WERI-Rb-1 (cell line): ENCODE measurements at regions not wholly inside any gene's neighbourhood (a gene's known extent, or its start where the extent isn't known, plus 50 kb on each side); places are given as distances from the start of the nearest gene placed in this dataset.

Source experiments
- DNase-seq: peaks from one replicate; pipeline ENCODE4 v3.0.0-alpha.2; 2020
- H3K27ac ChIP-seq: fragments of 250-450 bp; sonication (Bioruptor Pico); 2 replicates; pipeline ENCODE4 v1.5.1; 2020; ENCODE audit warnings: mild to moderate bottlenecking, moderate library complexity
- H3K27me3 ChIP-seq: fragments of 250-450 bp; sonication (Bioruptor Pico); 2 replicates; pipeline ENCODE4 v1.5.1; 2021; ENCODE audit warnings: mild to moderate bottlenecking, low read depth, moderate library complexity; ENCODE audit not compliant: insufficient read depth, severe bottlenecking
- H3K36me3 ChIP-seq: fragments of 250-450 bp; sonication (Bioruptor Pico); 2 replicates; pipeline ENCODE4 v1.5.1; 2020; ENCODE audit warnings: mild to moderate bottlenecking, moderate library complexity
- H3K4me3 ChIP-seq: 2 replicates; pipeline ENCODE4 v1.5.1; 2011; ENCODE audit warnings: low read depth, mild to moderate bottlenecking, control low read depth, low read length
- H3K9me3 ChIP-seq: fragments of 250-450 bp; sonication (Bioruptor Pico); 2 replicates; pipeline ENCODE4 v1.5.1; 2021; ENCODE audit warnings: mild to moderate bottlenecking, moderate library complexity; ENCODE audit not compliant: severe bottlenecking
- TF ChIP-seq, protein P1 (sequence below): IDR thresholded peaks from 2 replicates; pipeline ENCODE4 v1.5.1; 2011; ENCODE audit warnings: low read depth, mild to moderate bottlenecking, control low read depth, inconsistent platforms, low read length

DNA sequence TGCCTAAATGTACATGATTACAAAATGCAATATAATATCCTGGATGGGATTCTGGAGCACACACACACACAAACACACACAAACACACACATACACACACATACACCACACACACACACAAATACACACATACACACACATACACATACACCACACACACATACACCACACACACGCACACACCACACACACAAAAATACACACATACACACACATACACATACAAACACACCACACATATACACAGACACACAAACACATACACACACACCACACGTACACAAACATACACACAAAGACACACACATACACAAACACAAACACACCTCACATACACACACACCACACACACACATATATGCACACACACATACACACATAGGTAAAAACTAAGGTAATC, 134.6 kb upstream of the SYNDIG1 start:
- H3K27me3 ChIP-seq: no peaks in the 10 kb centered on the region
- TF ChIP-seq, protein P1, sequence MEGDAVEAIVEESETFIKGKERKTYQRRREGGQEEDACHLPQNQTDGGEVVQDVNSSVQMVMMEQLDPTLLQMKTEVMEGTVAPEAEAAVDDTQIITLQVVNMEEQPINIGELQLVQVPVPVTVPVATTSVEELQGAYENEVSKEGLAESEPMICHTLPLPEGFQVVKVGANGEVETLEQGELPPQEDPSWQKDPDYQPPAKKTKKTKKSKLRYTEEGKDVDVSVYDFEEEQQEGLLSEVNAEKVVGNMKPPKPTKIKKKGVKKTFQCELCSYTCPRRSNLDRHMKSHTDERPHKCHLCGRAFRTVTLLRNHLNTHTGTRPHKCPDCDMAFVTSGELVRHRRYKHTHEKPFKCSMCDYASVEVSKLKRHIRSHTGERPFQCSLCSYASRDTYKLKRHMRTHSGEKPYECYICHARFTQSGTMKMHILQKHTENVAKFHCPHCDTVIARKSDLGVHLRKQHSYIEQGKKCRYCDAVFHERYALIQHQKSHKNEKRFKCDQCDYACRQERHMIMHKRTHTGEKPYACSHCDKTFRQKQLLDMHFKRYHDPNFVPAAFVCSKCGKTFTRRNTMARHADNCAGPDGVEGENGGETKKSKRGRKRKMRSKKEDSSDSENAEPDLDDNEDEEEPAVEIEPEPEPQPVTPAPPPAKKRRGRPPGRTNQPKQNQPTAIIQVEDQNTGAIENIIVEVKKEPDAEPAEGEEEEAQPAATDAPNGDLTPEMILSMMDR: no peak
- peaks cover 3% of the 10 kb centered on the region for H3K9me3 ChIP-seq
- H3K36me3 ChIP-seq: no peaks in the 10 kb centered on the region
- no peak for DNase-seq
- no peak overlapping the region for H3K27ac ChIP-seq
- H3K4me3 ChIP-seq: no peak overlapping the region

DNA sequence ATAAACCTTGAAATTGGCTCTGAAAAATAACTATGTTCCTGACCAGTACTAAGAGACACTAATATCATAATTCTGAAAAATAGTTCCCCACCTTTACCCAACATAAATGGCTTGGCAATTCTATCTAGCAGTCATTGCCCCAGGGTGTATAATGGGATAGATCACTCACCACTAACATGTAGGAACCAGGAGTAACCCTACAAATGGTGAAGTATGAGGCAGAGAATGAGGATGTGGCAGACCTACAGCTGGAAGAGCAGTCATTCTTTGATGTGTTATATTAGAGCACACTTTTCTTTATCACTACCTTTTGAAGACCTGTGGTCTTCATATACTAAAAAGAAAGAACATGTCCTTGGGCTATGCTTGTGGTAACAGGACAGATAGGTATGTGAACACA, 136.5 kb upstream of the SYNDIG1 start:
- Histone ChIP-seq H3K27me3 (no peaks in the 10 kb centered on the region), H3K4me3 (no peak overlapping the region), H3K36me3 (no peaks in the 10 kb centered on the region), H3K27ac (no peak overlapping the region), H3K9me3 (no peaks in the 10 kb centered on the region)
- DNase-seq: no peak
- TF ChIP-seq, protein P1: no peak

DNA sequence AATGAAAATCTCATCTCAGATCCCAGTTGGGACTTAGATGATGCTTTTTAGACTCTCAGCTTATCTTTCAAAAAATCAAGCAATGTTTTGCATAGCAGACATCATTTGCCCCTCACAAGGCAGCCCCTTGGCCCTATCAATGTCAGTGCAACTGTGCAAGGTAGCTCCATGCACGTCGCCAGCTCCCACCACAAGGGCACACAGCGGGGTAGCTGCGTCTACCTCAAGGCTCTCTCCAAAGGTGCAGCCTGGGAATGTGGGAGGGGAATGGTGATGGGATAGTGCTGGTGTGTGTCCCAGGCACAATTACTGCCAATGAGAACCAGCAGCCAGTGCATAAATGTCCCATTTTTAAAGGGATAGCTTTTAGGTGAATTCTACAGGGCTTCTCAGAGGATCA, 137.5 kb upstream of the SYNDIG1 start:
- Histone ChIP-seq H3K36me3 (no peaks in the 10 kb centered on the region), H3K9me3 (no peaks in the 10 kb centered on the region), H3K4me3 (no peak overlapping the region), H3K27ac (no peak overlapping the region), H3K27me3 (no peaks in the 10 kb centered on the region)
- no peak for DNase-seq
- TF ChIP-seq, protein P1: no peak

DNA sequence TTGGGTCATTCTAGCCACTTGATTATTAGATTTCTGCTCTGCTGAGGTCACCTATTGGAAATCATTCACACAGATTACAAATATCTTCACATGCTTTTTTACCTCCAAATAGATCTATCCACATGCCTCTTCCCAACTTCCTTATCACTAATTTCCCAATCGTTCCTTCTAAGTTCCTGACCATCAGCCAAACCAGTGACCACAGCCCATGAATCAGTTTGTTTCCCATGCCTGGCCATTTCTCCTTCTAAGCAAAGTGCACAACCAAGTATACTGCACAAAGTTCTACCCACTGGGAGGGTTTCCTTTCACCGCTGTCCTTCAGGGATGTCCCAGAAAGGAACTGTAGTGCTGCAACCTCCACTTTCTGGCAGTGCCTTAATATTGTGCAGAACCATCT, 140.5 kb upstream of the SYNDIG1 start:
- no peaks in the 10 kb centered on the region for H3K36me3 ChIP-seq
- H3K9me3 ChIP-seq: no peaks in the 10 kb centered on the region
- DNase-seq: no peak
- H3K4me3 ChIP-seq: no peak overlapping the region
- TF ChIP-seq, protein P1: no peak
- no peaks in the 10 kb centered on the region for H3K27me3 ChIP-seq
- H3K27ac ChIP-seq: no peak overlapping the region

DNA sequence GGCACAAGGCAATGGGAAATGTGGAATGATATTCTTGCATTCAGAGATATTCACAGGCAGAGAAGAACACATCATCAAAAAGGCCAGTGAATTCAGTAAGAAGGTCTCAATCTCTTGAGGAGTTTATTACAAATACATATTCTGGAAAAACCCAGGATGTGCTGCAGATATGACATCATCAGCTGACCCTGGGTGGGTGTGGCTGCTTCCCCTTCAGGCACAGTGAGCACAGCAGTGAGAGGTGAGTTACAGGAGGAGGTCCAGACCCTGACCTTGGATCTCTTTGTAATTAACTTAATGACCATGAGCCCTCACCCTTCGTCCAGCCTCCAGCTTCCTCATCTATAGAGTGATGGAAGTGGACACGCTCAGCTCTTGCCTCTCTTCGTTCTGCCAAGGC, 147.5 kb upstream of the SYNDIG1 start:
- Histone ChIP-seq H3K4me3 (no peak overlapping the region), H3K27ac (no peak overlapping the region), H3K9me3 (no peaks in the 10 kb centered on the region), H3K36me3 (no peaks in the 10 kb centered on the region), H3K27me3 (no peaks in the 10 kb centered on the region)
- TF ChIP-seq, protein P1: no peak
- DNase-seq: no peak

DNA sequence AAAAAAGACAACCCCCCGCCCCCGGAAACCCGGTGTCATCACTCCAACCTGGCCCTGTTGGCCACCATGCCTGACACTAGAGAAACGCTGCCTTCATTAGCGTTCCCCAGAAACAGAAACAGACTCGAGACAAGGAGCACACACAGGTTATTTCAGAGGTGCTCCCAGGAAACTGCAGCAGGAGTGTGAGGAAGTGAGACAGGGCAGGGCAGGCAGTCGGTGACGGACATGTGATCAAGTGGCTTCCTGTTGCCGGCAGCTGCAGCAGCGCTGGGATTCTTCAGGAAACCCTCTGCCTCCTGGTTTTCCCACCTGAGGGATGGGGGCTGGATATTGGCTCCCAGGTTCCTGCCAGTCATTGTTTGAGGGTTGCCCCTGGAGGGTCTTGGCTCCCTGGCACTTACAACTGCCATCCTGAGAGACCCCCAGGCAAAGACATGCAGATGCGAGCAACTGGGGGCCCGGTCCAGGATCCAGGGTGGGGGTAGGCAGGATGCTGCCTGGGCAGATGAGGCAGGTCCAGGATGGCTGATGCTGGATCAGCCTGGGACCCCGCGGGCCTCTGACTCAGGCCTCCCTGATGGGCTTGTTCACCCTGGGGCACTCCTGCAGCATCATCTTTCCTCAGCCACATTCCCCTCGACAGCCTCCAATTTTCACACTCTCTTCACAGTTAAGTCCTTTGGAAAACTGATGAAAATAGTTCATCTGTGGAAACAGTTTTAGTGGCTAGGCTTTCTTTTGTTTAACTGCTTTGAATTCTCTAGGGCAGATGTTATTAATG, 150.7 kb upstream of the SYNDIG1 start:
- TF ChIP-seq, protein P1: no peak
- H3K4me3 ChIP-seq: no peak overlapping the region
- no peaks in the 10 kb centered on the region for H3K9me3 ChIP-seq
- no peaks in the 10 kb centered on the region for H3K27me3 ChIP-seq
- no peak overlapping the region for H3K27ac ChIP-seq
- DNase-seq: no peak
- no peaks in the 10 kb centered on the region for H3K36me3 ChIP-seq
